ENCODE measurements at regions not wholly inside any gene's neighbourhood (a gene's known extent, or its start where the extent isn't known, plus 50 kb on each side); places are given as distances from the start of the nearest gene placed in this dataset.

DNA sequence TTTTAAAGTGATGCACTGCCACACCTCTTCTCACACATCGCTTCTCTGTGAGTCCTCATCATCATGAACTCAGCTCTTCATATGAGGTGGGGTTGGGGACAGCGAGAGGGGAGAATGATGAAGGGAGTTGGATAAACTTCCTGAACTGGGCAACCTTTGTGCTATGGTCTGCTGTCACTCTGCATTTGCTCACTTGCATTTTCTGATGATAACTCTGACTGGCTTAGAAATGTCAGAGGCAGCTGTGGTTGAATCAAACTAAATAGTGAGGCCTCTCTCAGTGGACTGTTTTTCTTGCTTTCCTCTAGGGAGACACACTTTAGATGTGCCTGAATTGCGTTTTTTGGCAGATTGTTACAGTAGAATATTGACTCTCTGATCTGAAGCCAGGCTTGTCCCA is 55.2 kb upstream of the NFKBIA start (continued):
- no peak for TF ChIP-seq ZNF398 (tag by site-specific recombination; IDR thresholded peaks at IDR 0.05)

DNA sequence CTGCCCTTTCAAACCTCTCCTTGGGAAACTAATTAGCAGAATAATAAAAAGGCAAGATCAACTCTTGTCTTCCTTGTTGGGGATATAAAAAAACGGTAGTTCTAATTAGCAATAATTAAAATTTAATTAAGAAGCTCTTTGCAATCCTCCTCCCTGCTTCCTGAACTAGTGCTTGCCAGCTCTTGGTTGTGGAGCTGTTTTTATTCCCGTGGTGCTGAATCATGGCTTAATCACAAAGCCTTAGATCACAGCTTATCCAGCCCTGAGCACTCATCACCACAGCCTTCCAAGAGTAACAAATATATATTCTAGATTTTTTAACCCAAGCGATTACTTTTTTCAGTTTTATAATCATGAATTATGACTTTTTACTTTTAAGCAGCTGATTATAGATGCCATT is 63.2 kb upstream of the INSM2 start:
- H3K4me1 ChIP-seq (ENCODE audit: control insufficient read depth, insufficient read depth, low read length), result no peaks in the 10 kb centered on the region
- ChIA-PET POLR2A (interaction anchor here (0.6 kb wide), 1 partner anchor 180 kb away, joined by 3 read pairs; no protein-coding TSS in a partner anchor), CTCF (interaction anchor here (1.0 kb wide), 1 partner anchor 57 kb away, joined by 3 read pairs; no protein-coding TSS in a partner anchor)
- no peaks in the 10 kb centered on the region for H3K9me3 ChIP-seq (ENCODE audit: control insufficient read depth, insufficient read depth, low read depth, low read length)
- H3K27ac ChIP-seq (ENCODE audit: extremely low read depth, low read depth, low read length), result no peak overlapping the region
- H3K4me3 ChIP-seq (ENCODE audit: low read depth, low read length), result no peak overlapping the region
- TF ChIP-seq SCRT1 (tag by site-specific recombination; IDR thresholded peaks at IDR 0.05; ENCODE audit: borderline replicate concordance), result no peak
- TF ChIP-seq, protein P1, sequence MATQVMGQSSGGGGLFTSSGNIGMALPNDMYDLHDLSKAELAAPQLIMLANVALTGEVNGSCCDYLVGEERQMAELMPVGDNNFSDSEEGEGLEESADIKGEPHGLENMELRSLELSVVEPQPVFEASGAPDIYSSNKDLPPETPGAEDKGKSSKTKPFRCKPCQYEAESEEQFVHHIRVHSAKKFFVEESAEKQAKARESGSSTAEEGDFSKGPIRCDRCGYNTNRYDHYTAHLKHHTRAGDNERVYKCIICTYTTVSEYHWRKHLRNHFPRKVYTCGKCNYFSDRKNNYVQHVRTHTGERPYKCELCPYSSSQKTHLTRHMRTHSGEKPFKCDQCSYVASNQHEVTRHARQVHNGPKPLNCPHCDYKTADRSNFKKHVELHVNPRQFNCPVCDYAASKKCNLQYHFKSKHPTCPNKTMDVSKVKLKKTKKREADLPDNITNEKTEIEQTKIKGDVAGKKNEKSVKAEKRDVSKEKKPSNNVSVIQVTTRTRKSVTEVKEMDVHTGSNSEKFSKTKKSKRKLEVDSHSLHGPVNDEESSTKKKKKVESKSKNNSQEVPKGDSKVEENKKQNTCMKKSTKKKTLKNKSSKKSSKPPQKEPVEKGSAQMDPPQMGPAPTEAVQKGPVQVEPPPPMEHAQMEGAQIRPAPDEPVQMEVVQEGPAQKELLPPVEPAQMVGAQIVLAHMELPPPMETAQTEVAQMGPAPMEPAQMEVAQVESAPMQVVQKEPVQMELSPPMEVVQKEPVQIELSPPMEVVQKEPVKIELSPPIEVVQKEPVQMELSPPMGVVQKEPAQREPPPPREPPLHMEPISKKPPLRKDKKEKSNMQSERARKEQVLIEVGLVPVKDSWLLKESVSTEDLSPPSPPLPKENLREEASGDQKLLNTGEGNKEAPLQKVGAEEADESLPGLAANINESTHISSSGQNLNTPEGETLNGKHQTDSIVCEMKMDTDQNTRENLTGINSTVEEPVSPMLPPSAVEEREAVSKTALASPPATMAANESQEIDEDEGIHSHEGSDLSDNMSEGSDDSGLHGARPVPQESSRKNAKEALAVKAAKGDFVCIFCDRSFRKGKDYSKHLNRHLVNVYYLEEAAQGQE (tag by site-specific recombination; IDR thresholded peaks at IDR 0.05), result peak; percentile 77
- no peaks in the 10 kb centered on the region for H3K36me3 ChIP-seq (ENCODE audit: control insufficient read depth in 2 of 2, insufficient read depth in 1 of 2, low read length in 2 of 2)

GRCh38 chr14:35471803-35472202 is 62.2 kb upstream of the INSM2 start:
- ChIA-PET POLR2A (no interaction called here), CTCF (no interaction called here)
- H3K4me1 ChIP-seq (ENCODE audit: control insufficient read depth, insufficient read depth, low read length), result no peaks in the 10 kb centered on the region
- no peaks in the 10 kb centered on the region for H3K36me3 ChIP-seq (ENCODE audit: control insufficient read depth in 2 of 2, insufficient read depth in 1 of 2, low read length in 2 of 2)
- TF ChIP-seq YY2 (tag by site-specific recombination; IDR thresholded peaks at IDR 0.05) (no peak), GLIS1 (tag by site-specific recombination; IDR thresholded peaks at IDR 0.05) (no peak)
- H3K9me3 ChIP-seq (ENCODE audit: control insufficient read depth, insufficient read depth, low read depth, low read length), result no peaks in the 10 kb centered on the region
- H3K4me3 ChIP-seq (ENCODE audit: low read depth, low read length), result no peak overlapping the region
- H3K27ac ChIP-seq (ENCODE audit: extremely low read depth, low read depth, low read length), result no peak overlapping the region

DNA sequence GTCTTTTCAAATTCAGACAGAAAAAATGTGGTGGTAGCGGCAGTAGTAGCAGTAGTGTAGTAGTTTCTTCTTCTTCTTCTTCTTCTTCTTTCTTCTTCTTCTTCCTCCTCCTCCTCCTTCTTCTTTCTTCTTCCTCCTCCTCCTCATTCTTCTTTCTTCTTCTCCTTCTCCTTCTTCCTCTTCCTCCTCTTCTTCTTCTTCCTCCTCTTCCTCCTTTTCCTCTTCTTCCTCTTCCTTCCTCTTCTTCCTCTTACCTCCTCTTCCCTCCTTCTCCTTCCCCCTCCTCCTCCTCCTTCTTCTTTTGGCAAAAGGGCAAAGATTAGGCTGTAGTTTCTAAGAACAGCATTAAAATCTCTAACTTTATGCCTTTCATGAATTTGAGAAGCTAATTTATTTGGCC is 59.6 kb upstream of the INSM2 start:
- ChIA-PET POLR2A (no interaction called here), CTCF (no interaction called here)
- Histone ChIP-seq H3K27ac (ENCODE audit: extremely low read depth, low read depth, low read length) (no peak overlapping the region), H3K36me3 (ENCODE audit: control insufficient read depth in 2 of 2, insufficient read depth in 1 of 2, low read length in 2 of 2) (no peaks in the 10 kb centered on the region), H3K4me3 (ENCODE audit: low read depth, low read length) (no peak overlapping the region), H3K9me3 (ENCODE audit: control insufficient read depth, insufficient read depth, low read depth, low read length) (no peaks in the 10 kb centered on the region), H3K4me1 (ENCODE audit: control insufficient read depth, insufficient read depth, low read length) (no peaks in the 10 kb centered on the region)
- 0 out of 2 replicates have a peak, but pooled peaks have one; percentile 22 for TF ChIP-seq ZNF366 (tag by site-specific recombination; conservative IDR thresholded peaks at IDR 0.05)
- TF ChIP-seq ZNF391 (tag by site-specific recombination; IDR thresholded peaks at IDR 0.05; ENCODE audit: borderline replicate concordance, low read depth), result no peak
- TF ChIP-seq ZNF513 (tag by site-specific recombination; IDR thresholded peaks at IDR 0.05), result peak; percentile 96
- TF ChIP-seq KLF10 (tag by site-specific recombination; IDR thresholded peaks at IDR 0.05), result no peak
- TF ChIP-seq, protein P2, sequence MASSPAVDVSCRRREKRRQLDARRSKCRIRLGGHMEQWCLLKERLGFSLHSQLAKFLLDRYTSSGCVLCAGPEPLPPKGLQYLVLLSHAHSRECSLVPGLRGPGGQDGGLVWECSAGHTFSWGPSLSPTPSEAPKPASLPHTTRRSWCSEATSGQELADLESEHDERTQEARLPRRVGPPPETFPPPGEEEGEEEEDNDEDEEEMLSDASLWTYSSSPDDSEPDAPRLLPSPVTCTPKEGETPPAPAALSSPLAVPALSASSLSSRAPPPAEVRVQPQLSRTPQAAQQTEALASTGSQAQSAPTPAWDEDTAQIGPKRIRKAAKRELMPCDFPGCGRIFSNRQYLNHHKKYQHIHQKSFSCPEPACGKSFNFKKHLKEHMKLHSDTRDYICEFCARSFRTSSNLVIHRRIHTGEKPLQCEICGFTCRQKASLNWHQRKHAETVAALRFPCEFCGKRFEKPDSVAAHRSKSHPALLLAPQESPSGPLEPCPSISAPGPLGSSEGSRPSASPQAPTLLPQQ (tag by site-specific recombination; IDR thresholded peaks at IDR 0.05), result no peak
- TF ChIP-seq ZNF677 (tag by site-specific recombination; IDR thresholded peaks at IDR 0.05), result no peak
- TF ChIP-seq ZNF837 (tag by site-specific recombination; IDR thresholded peaks at IDR 0.05), result no peak
